GM19452 (cell line): ENCODE measurements at regions not wholly inside any gene's neighbourhood (a gene's known extent, or its start where the extent isn't known, plus 50 kb on each side); places are given as distances from the start of the nearest gene placed in this dataset.
"Not testable (repeated sequence)": the region's sequence is repeated elsewhere in the genome, so short reads cannot be mapped to it uniquely, and the experiment has no call there.

Experiments
- ATAC-seq: cut with Tn5 transposase; IDR thresholded peaks from one replicate; pipeline ENCODE4 v1.9.1; 2021; ENCODE audit not compliant: unreplicated experiment

- no peak for ATAC-seq
Observed at GRCh38 chr18:10242936-10243680, 211.3 kb upstream of the APCDD1 start.

DNA sequence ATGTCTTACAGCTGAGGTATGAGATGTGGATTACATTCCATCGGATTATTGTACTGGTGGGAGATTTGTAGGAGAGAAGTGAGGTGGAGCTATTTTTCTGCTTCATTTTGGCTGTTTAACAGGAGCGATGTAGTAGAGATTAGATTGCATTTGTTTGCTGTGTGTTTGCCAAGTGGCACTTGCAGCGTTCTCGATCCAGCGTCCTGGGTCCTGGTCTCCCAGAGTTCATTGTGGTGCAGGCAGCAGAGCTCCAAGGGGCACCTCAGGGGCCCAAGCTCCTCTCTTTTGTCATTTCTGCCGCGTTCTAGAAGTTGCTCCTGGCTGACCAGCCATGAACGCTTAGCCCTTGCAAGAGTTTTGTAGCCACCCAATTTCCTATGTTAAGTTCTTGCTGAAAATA is 210.1 kb upstream of the APCDD1 start:
- no peak for ATAC-seq

DNA sequence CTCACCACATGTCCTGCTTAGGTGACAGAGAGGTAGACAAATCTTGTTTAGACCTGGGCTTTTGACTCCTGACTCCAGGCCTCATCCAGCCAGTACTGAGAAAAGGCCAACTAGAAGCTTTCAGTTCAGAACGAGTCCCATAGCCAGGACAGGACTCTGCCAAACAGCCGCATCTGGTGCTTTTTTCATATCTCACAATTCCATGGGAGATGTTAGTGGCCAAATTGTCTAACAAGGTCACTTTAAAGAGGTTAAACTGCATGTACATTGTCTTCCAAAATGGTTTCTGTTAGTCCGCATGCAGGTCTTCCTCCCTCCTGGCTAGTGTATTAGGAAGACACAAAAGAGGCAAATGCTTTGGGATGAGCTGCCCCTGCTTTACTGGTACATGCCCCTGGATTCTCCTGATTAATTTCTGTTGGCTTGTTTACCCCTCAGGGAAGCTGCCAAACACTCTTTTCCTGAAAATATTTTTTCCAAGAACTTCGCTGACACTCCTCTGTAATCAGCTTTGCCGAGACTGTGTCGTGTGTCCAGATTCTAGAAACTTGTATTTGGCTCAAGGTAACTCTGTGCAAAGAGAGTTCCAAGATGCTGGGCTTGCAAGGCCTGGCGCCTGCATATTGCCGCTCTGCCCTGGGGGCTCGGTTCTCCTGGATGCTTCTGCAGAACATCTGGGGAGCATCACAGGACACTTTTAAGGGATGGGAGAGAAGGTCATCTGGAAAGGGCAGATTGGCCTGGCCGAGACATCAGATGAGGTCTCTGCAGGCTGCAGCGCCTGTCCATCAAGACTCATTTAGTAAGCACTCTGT is 209.2 kb upstream of the APCDD1 start:
- no peak for ATAC-seq

DNA sequence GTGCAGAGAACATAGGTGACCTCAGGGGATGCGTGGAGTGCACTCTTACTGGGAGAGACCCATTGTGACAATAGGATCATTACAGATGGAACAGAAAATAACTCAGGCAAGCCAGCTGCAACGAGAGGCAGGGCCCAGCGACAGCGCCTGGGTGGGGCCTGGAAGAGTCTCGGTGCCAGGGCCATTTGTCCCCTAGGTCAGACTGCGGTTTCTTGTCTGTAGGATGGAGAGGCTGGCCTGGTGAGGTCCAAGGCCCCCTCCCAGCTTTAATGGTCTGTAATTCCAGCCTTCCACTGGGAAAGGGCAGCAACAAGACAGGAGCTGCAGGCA is 208.6 kb upstream of the APCDD1 start:
- ATAC-seq: no peak

- ATAC-seq: no peak
Observed at GRCh38 chr18:10247021-10247741, 207.3 kb upstream of the APCDD1 start.

DNA sequence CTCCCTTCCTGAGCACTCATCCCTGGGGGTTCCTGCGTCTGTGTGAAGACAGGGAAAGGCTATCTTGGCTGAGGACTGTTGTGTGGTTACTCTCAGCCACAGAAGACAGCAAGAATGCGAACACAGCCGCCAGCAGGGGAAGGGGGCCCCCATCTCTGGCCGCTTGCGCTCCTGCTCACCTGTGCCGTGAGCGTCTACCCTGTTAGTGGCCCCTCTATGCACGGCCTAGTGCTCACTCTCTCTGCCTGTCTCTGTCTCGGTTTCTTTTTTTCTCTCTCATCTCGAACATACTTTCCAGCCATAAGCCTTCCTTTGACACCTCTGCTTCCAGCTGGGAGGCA is 206.7 kb upstream of the APCDD1 start:
- ATAC-seq: no peak

DNA sequence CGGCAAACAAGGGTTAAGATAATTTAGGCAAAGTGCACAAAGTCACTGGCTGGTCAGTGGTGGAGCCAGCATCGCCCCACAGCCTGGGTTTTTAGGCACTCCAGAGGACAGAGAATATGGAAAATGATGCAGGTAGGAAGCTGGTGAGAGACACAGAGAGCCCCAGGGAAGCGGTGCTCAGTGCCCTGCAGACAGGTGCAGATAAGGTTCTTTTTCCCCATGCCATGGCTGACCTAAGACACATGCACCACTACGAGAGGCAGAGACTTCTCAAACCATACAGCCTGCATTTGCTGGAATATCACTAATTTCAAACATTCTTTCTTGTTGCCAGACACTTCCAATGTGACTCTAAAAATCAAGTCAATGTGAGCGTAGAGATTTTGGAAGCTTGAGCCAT is 205.7 kb upstream of the APCDD1 start:
- ATAC-seq: no peak

DNA sequence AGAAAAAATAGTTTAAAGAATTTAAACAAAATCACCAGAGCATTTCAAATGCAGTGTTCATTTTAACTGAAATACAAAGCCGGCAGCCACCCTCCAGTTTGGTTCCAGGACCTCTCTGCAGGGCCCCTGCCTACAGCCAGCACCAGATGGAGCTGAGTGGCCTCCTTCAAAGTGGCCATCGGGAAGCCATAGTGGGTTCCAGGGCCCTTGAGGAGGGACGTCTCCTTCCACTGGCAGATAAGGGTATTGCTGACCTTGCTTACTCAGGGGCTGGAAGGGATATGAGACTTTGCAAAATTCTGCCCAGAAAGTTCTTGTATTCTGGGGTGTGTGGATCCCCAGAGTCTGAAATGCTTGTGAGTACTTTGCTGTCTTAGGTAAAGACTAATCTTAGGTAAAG is 205.2 kb upstream of the APCDD1 start:
- no peak for ATAC-seq

DNA sequence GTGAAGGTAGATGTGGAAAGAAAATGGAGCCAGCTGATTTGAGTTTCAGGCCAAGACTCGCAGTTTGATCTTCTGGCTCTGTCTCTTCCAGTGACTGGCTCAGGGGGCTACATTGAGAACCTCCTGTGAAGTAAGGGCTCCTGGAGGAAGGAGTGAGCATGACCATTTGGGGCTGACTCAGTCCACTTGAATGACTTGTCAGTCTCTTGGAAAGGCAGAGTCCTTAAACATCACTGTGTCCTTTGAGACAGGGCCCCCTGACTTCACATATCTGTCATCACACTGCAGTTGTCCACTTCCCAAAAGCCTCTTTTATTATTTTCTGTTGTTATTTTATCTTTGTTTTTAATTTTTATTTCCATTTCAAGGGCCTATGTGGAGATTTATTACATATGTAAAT is 204.6 kb upstream of the APCDD1 start:
- ATAC-seq: no peak

GRCh38 chr18:10252494-10252893 is 201.9 kb upstream of the APCDD1 start:
- ATAC-seq: no peak

DNA sequence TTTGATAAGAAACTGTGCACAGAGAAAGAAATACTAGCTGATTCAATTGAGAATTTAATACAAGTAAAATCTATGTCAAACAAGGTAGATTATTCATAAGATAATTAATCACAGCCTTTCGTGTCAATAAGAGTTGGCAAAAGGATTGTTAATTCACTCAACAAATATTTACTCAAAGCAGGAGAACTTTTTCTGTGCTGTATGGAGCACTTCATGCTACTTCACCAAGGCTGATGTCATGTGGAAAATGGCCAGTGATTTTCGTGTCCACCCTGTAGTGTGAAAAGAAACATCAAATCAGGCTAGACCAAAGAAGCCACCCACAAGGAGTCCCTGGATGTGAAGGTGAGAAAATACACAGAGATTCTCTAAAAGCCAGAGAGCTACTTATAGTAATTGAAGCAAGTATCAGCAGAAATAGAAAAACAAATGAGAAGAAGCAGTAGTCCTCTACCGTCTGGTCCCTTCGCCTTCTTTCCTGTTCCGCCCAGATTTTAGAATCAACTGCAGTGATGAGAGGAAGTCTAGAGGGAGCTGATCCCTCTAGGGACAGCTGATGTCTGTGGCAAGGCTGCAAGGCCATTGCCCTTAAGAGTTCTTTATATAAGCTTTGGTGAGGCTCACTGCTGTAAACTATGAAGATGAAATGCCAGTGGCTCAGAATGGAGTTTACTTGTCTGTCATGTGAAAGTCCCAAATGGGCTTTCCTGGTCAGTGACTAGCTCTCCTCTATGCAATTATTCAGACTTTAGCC is 201.3 kb upstream of the APCDD1 start:
- ATAC-seq: no peak

- ATAC-seq: not testable (repeated sequence)
Observed at GRCh38 chr18:10256276-10256675, 198.2 kb upstream of the APCDD1 start.

GRCh38 chr18:10258836-10259474 is 195.5 kb upstream of the APCDD1 start:
- no peak for ATAC-seq

- ATAC-seq: no peak
Observed at GRCh38 chr18:10259901-10260300, 194.5 kb upstream of the APCDD1 start.

DNA sequence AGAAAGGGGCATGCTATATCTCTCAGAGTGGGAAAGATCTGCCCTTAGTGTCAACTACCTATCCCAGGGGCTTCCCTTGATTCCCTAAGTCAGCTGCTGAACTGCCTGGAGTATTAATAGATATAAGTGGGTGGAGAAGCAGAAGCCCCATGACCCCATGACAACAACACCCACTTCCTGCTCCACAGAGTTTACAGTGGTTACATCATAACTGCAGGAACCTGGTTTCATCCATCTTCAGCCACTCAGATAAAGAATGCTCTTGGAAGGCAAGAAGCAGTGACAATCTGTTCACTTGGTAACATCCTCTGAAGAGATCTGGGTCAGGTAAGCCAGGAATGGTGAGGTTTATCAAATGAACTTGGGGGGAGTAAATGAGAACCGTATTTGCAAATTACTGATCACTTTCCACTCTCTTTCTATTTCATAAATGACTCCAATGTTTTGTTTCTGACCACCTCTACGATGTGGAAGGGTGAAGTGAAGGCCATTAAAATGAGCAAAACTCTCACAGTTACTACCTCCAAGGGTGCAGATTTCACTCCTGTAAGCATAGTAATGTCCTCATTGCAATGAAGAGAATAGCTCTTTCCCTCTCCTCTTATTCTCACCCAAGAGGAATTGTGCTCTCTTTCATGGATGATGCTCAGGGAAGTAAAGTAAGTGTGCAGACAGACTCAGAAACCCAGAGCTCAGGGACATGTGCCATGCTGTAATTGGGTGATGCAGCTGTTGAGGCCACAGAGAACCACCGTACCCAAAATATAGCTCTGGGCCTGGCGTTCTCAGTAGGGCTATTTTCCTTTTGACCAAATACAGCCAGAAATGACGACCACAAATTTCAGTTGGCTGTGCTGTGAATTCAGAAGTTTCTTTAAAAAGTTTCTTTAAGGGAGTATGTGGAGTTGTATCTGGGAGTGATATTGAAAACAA is 192.8 kb upstream of the APCDD1 start:
- ATAC-seq: no peak

- no peak for ATAC-seq
Observed at GRCh38 chr18:10262566-10262965, 191.9 kb upstream of the APCDD1 start.

- ATAC-seq: no peak
Observed at GRCh38 chr18:10264260-10264659, 190.2 kb upstream of the APCDD1 start.

- ATAC-seq: no peak
Observed at GRCh38 chr18:10265560-10266333, 188.7 kb upstream of the APCDD1 start.

- ATAC-seq: no peak
Observed at GRCh38 chr18:10266334-10266590, 188.2 kb upstream of the APCDD1 start.
